Fibroblast of lung (primary cell): ENCODE measurements at regions not wholly inside any gene's neighbourhood (a gene's known extent, or its start where the extent isn't known, plus 50 kb on each side); places are given as distances from the start of the nearest gene placed in this dataset.

ENCODE experiments used
- CTCF ChIP-seq, 2 donors: IDR thresholded peaks in 1 of 2; conservative IDR thresholded peaks in 1 of 2; 1 replicate in 1 of 2; 2 replicates in 1 of 2; pipeline ENCODE4 v1.5.1; 2011 to 2012; ENCODE audit warnings: low read length in 2 of 2, control low read depth in 1 of 2, inconsistent platforms in 1 of 2, low read depth in 1 of 2, mild to moderate bottlenecking in 1 of 2
- EZH2 ChIP-seq: IDR thresholded peaks from 2 replicates; pipeline ENCODE4 v1.5.1; 2012; ENCODE audit warnings: low read length, control low read depth, mild to moderate bottlenecking; ENCODE audit errors: missing control alignments

DNA sequence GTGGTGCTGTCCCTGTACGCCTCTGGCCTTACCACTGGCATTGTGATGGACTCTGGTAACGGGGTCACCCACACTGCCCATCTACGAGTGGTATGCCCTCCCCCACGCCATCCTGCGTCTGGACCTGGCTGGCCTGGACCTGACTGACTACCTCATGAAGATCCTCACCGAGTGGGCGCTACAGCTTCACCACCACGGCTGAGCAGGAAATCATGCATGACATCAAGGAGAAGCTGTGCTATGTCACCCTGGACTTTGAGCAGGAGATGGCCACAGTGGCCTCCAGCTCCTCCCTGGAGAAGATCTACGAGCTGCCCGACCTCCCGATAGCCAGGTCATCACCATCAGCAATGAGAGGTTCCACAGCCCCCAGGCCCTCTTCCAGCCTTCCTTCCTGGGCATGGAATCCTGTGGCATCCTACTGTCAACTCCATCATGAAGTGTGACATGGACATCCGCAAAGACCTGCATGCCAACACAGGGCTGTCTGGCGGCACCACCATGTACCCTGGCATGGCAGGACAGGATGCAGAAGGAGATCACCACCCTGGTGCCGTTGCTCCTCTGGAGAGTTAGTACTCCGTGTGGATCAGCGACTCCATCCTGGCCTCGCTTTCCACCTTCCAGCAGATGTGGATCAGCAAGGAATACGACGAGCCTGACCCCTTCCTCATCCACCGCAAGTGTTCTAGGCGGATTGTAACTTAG lies 434.2 kb upstream of the RGMB start:
- TF ChIP-seq CTCF (conservative IDR thresholded peaks at IDR 0.05 in 1 of 2, IDR thresholded peaks at IDR 0.05 in 1 of 2; ENCODE audit: low read depth in 1 of 2, low read length in 2 of 2) (no peak), EZH2 (no peak)
